ENCODE measurements at regions not wholly inside any gene's neighbourhood (a gene's known extent, or its start where the extent isn't known, plus 50 kb on each side); places are given as distances from the start of the nearest gene placed in this dataset.

GRCh38 chr13:74920361-74920760 is 561.6 kb downstream of the TBC1D4 start:
- H3K9ac ChIP-seq (replicated peaks in 1 of 4; ENCODE audit: extremely low read depth in 1 of 4, low read depth in 3 of 4, low read length in 3 of 4) = no peak overlapping the region
- no peak overlapping the region for H2BK12ac ChIP-seq (ENCODE audit: low read depth, low read length)
- H3K9me3 ChIP-seq (ENCODE audit: insufficient read depth in 2 of 2, low read depth in 1 of 2, low read length in 1 of 2) = no peaks in the 10 kb centered on the region
- H2AK5ac ChIP-seq (ENCODE audit: low read depth, low read length) = no peak overlapping the region
- no peak overlapping the region for H3K27ac ChIP-seq (ENCODE audit: low read depth, low read length)
- ChIA-PET POLR2A (ENCODE audit: partially characterized antibody) (no interaction called here), CTCF (ENCODE audit: partially characterized antibody) (interaction anchor here (0.6 to 0.8 kb wide), 2 partner anchors 223 to 603 kb away, joined by 3 read pairs; no protein-coding TSS in a partner anchor)
- no peak overlapping the region for H3K56ac ChIP-seq (replicated peaks; ENCODE audit: insufficient read length, low read depth, low read length)
- H3K4me2 ChIP-seq (ENCODE audit: insufficient read depth in 1 of 2, low read depth in 2 of 2, low read length in 2 of 2) = no peak overlapping the region
- no peak overlapping the region for H3K4ac ChIP-seq (replicated peaks; ENCODE audit: insufficient read length, low read depth, low read length)
- WGBS, 2 experiments (ENCODE audit: extremely low coverage in 1 of 2, insufficient coverage in 1 of 2, insufficient read length in 1 of 2, insufficient replicate concordance in 2 of 2, low coverage in 1 of 2, low lambda C conversion rate in 2 of 2, missing lambda C conversion rate in 1 of 2) = 82% methylated on average over 4 of the region's 4 CpGs; no CpG with 5 or more reads in 1 of the 2 experiments
- no peak for DNase-seq (ENCODE audit: low read depth in 1 of 2, low spot score in 2 of 2)
- H3K4me3 ChIP-seq (ENCODE audit: extremely low read depth in 1 of 4, insufficient read depth in 2 of 4, low read depth in 3 of 4, low read length in 4 of 4) = no peak overlapping the region
- H4K91ac ChIP-seq (replicated peaks; ENCODE audit: insufficient read length, low read length) = no peak overlapping the region
- H3K79me2 ChIP-seq (ENCODE audit: control insufficient read depth in 1 of 2, insufficient read depth in 2 of 2, low read length in 2 of 2) = no peaks in the 10 kb centered on the region
- no peak overlapping the region for H3K23ac ChIP-seq (ENCODE audit: insufficient read length)
- no peak overlapping the region for H2BK15ac ChIP-seq (ENCODE audit: low read length)
- H2BK20ac ChIP-seq (ENCODE audit: low read length) = no peak overlapping the region
- FAIRE-seq = no peak
- no peak overlapping the region for H4K8ac ChIP-seq (ENCODE audit: extremely low read depth, insufficient read depth, low read length)
- H3K4me1 ChIP-seq (replicated peaks in 1 of 4; ENCODE audit: control insufficient read depth in 3 of 4, insufficient read depth in 4 of 4, low read length in 3 of 4) = peaks cover 0 to 2% (median 0%) of the 10 kb centered on the region in 4 experiments; a peak in 1 of 7 replicates
- H2AFZ ChIP-seq (ENCODE audit: low read length) = no peak overlapping the region
- no peaks in the 10 kb centered on the region for H3K79me1 ChIP-seq (ENCODE audit: low read depth, low read length)
- H4K5ac ChIP-seq (ENCODE audit: insufficient read length, low read depth, low read length) = no peak overlapping the region
- no peak overlapping the region for H3K18ac ChIP-seq (ENCODE audit: extremely low read depth, low read length)
- no peaks in the 10 kb centered on the region for H3K36me3 ChIP-seq (ENCODE audit: control insufficient read depth in 2 of 4, insufficient read depth in 4 of 4, low read length in 3 of 4)
- no peak overlapping the region for H3K14ac ChIP-seq (ENCODE audit: insufficient read length)
- H2BK120ac ChIP-seq (replicated peaks; ENCODE audit: low read depth, low read length) = no peak overlapping the region
- H2BK5ac ChIP-seq (ENCODE audit: low read depth, low read length) = no peak overlapping the region
- H3K23me2 ChIP-seq (ENCODE audit: low read depth, low read length) = no peaks in the 10 kb centered on the region
- H4K20me1 ChIP-seq (replicated peaks in 1 of 2; ENCODE audit: control insufficient read depth in 1 of 2, insufficient read depth in 2 of 2, low read length in 2 of 2) = no peaks in the 10 kb centered on the region
- no peaks in the 10 kb centered on the region for H3K27me3 ChIP-seq (replicated peaks in 1 of 4; ENCODE audit: control insufficient read depth in 3 of 4, extremely low read depth in 1 of 4, insufficient read depth in 3 of 4, low read length in 3 of 4)
- TF ChIP-seq TAF1 (IDR thresholded peaks at IDR 0.05; ENCODE audit: low read depth, low read length) (no peak), MAX (IDR thresholded peaks at IDR 0.05) (no peak), EGR1 (IDR thresholded peaks at IDR 0.05; ENCODE audit: borderline replicate concordance, low read depth, low read length) (no peak), CBX5 (IDR thresholded peaks at IDR 0.05; ENCODE audit: low read depth, low read length) (no peak), CBX8 (IDR thresholded peaks at IDR 0.05; ENCODE audit: borderline replicate concordance, low read depth, low read length) (no peak), MAFK (IDR thresholded peaks at IDR 0.05; ENCODE audit: low read depth, low read length) (no peak), GTF2F1 (IDR thresholded peaks at IDR 0.05; ENCODE audit: borderline replicate concordance, low read depth, low read length) (no peak), ATF3 (IDR thresholded peaks at IDR 0.05; ENCODE audit: insufficient read depth, low read depth, low read length) (no peak)
